ENCODE measurements at regions not wholly inside any gene's neighbourhood (a gene's known extent, or its start where the extent isn't known, plus 50 kb on each side); places are given as distances from the start of the nearest gene placed in this dataset.
"Not testable (repeated sequence)": the region's sequence is repeated elsewhere in the genome, so short reads cannot be mapped to it uniquely, and the experiment has no call there.

DNA sequence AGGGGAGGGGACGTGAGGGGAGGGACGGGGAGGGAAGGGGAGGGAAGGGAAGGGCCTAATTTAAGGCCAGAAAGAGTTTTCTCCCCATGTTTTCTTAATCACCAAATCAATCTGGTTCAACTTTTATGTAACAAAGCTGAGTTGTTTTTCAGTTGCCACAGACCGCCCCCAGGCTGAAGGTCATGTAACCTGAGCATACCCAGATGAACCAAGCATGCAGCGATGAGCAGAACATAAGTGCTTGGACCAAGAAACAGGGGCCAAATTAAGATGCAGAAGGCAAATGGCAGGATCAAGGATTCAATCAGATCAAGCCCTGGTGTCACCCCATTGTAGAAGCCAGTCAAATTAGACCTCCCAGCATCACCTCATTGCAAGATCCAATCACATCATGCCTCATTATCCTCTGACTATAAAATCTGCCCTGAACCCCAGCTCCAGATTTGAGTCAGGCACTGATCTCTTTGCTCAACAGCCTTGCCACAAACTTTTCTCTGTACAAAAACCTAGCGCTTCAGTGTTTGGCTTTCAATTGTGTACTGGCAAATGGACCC lies 113.5 kb upstream of the TNPO1 start:
- Histone ChIP-seq H3K79me2 (ENCODE audit: control insufficient read depth, insufficient read depth, low read length) (no peaks in the 10 kb centered on the region), H3K4me2 (ENCODE audit: control insufficient read depth, extremely low read depth, insufficient read depth, low read depth, low read length) (no peak overlapping the region), H3K9me3 (ENCODE audit: control insufficient read depth, low read depth, low read length) (no peaks in the 10 kb centered on the region), H3K36me3 (ENCODE audit: control insufficient read depth in 2 of 2, extremely low read depth in 1 of 2, insufficient read depth in 2 of 2, low read length in 2 of 2) (no peaks in the 10 kb centered on the region), H4K20me1 (ENCODE audit: control insufficient read depth, extremely low read depth, insufficient read depth, low read length) (no peaks in the 10 kb centered on the region), H3K4me1 (ENCODE audit: control insufficient read depth, extremely low read depth, insufficient read depth, low read length) (no peaks in the 10 kb centered on the region), H3K27me3 (ENCODE audit: control insufficient read depth, extremely low read depth, insufficient read depth, low read length) (no peaks in the 10 kb centered on the region), H3K4me3 (ENCODE audit: control insufficient read depth in 2 of 3, extremely low read depth in 1 of 3, insufficient read depth in 2 of 3, low read depth in 1 of 3, low read length in 3 of 3) (no peak overlapping the region), H3K27ac (ENCODE audit: control insufficient read depth, insufficient read depth, low read length) (no peak overlapping the region), H2AFZ (ENCODE audit: control insufficient read depth, low read length) (no peak overlapping the region), H3K9me1 (ENCODE audit: control insufficient read depth, extremely low read depth, insufficient read depth, low read length) (no peaks in the 10 kb centered on the region), H3K9ac (ENCODE audit: control insufficient read depth, extremely low read depth, insufficient read depth, low read length) (no peak overlapping the region)
- TF ChIP-seq CTCF (optimal IDR thresholded peaks at IDR 0.05 in 1 of 3, IDR thresholded peaks at IDR 0.05 in 1 of 3, conservative IDR thresholded peaks at IDR 0.05 in 1 of 3; ENCODE audit: extremely low read depth in 1 of 3, insufficient read depth in 2 of 3, low read length in 3 of 3) (no peak), EZH2 (IDR thresholded peaks at IDR 0.05; ENCODE audit: low read length) (no peak)
- FAIRE-seq (no peak), DNase-seq (ENCODE audit: low read depth, low spot score) (no peak)
- dilution Hi-C loops (cut with MboI; ENCODE audit: extremely low pct_ligation_motif_present, low sequenced_read_pairs): no loop called here

- DNase-seq (ENCODE audit: low read depth, low spot score); H3K4me3 ChIP-seq (ENCODE audit: control insufficient read depth in 2 of 3, extremely low read depth in 1 of 3, insufficient read depth in 2 of 3, low read depth in 1 of 3, low read length in 3 of 3); H4K20me1 ChIP-seq (ENCODE audit: control insufficient read depth, extremely low read depth, insufficient read depth, low read length); H2AFZ ChIP-seq (ENCODE audit: control insufficient read depth, low read length); H3K36me3 ChIP-seq (ENCODE audit: control insufficient read depth in 2 of 2, extremely low read depth in 1 of 2, insufficient read depth in 2 of 2, low read length in 2 of 2); FAIRE-seq; H3K79me2 ChIP-seq (ENCODE audit: control insufficient read depth, insufficient read depth, low read length); H3K9me1 ChIP-seq (ENCODE audit: control insufficient read depth, extremely low read depth, insufficient read depth, low read length); H3K27me3 ChIP-seq (ENCODE audit: control insufficient read depth, extremely low read depth, insufficient read depth, low read length); H3K9ac ChIP-seq (ENCODE audit: control insufficient read depth, extremely low read depth, insufficient read depth, low read length); dilution Hi-C loops (cut with MboI; ENCODE audit: extremely low pct_ligation_motif_present, low sequenced_read_pairs); H3K4me2 ChIP-seq (ENCODE audit: control insufficient read depth, extremely low read depth, insufficient read depth, low read depth, low read length); H3K9me3 ChIP-seq (ENCODE audit: control insufficient read depth, low read depth, low read length); H3K4me1 ChIP-seq (ENCODE audit: control insufficient read depth, extremely low read depth, insufficient read depth, low read length); H3K27ac ChIP-seq (ENCODE audit: control insufficient read depth, insufficient read depth, low read length): not testable (repeated sequence)
Measured at GRCh38 chr5:72702105-72702504, 114.4 kb upstream of the TNPO1 start.

- Histone ChIP-seq H4K20me1 (ENCODE audit: control insufficient read depth, extremely low read depth, insufficient read depth, low read length) (no peaks in the 10 kb centered on the region), H3K4me1 (ENCODE audit: control insufficient read depth, extremely low read depth, insufficient read depth, low read length) (no peaks in the 10 kb centered on the region), H3K4me3 (ENCODE audit: control insufficient read depth in 2 of 3, extremely low read depth in 1 of 3, insufficient read depth in 2 of 3, low read depth in 1 of 3, low read length in 3 of 3) (no peak overlapping the region), H2AFZ (ENCODE audit: control insufficient read depth, low read length) (no peak overlapping the region), H3K4me2 (ENCODE audit: control insufficient read depth, extremely low read depth, insufficient read depth, low read depth, low read length) (no peak overlapping the region), H3K9me1 (ENCODE audit: control insufficient read depth, extremely low read depth, insufficient read depth, low read length) (no peaks in the 10 kb centered on the region), H3K36me3 (ENCODE audit: control insufficient read depth in 2 of 2, extremely low read depth in 1 of 2, insufficient read depth in 2 of 2, low read length in 2 of 2) (no peaks in the 10 kb centered on the region), H3K9me3 (ENCODE audit: control insufficient read depth, low read depth, low read length) (no peaks in the 10 kb centered on the region), H3K9ac (ENCODE audit: control insufficient read depth, extremely low read depth, insufficient read depth, low read length) (no peak overlapping the region), H3K27ac (ENCODE audit: control insufficient read depth, insufficient read depth, low read length) (no peak overlapping the region), H3K27me3 (ENCODE audit: control insufficient read depth, extremely low read depth, insufficient read depth, low read length) (no peaks in the 10 kb centered on the region), H3K79me2 (ENCODE audit: control insufficient read depth, insufficient read depth, low read length) (no peaks in the 10 kb centered on the region)
- DNase-seq (ENCODE audit: low read depth, low spot score) (no peak), FAIRE-seq (peak; percentile 44)
- TF ChIP-seq CTCF (optimal IDR thresholded peaks at IDR 0.05 in 1 of 3, IDR thresholded peaks at IDR 0.05 in 1 of 3, conservative IDR thresholded peaks at IDR 0.05 in 1 of 3; ENCODE audit: extremely low read depth in 1 of 3, insufficient read depth in 2 of 3, low read length in 3 of 3) (no peak), EZH2 (IDR thresholded peaks at IDR 0.05; ENCODE audit: low read length) (no peak)
- dilution Hi-C loops (cut with MboI; ENCODE audit: extremely low pct_ligation_motif_present, low sequenced_read_pairs): no loop called here
Measured at GRCh38 chr5:72698481-72698880, 118.0 kb upstream of the TNPO1 start.
